ENCODE measurements at regions not wholly inside any gene's neighbourhood (a gene's known extent, or its start where the extent isn't known, plus 50 kb on each side); places are given as distances from the start of the nearest gene placed in this dataset.

DNA sequence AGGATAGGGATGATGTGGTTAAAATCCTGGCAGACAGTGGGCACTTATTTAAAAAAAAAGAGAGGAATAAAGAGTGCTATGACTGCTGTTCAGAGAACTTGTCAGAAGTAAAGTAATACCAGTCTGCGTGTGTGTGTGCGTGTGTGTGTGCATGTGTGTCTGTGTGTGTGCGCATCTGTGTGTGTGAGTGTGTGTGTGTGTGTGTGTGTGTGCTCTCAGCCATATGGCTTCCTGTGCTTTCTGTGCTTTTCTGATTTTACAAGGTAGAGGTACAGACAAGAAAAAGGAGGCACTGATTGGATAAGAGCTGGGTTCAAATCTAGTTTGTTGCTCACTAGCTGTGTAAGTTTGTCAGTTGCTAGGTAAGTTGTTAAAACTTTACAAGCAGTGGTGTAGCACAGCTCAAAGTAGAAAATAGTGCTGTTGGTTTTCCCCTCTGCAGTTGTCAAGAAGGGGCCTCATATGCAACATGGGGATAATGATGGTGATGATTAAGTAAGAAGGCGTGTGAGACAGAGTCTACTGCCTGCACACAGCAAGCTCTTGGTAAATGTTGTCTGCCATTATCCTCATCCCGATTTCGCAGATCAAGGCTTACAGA is 155.3 kb upstream of the ZNF217 start:
- TF ChIP-seq CTCF (IDR thresholded peaks at IDR 0.05; ENCODE audit: insufficient read depth, missing control alignments): no peak
- DNase-seq (ENCODE audit: insufficient read length, low spot score) (no peak), FAIRE-seq (no peak)

DNA sequence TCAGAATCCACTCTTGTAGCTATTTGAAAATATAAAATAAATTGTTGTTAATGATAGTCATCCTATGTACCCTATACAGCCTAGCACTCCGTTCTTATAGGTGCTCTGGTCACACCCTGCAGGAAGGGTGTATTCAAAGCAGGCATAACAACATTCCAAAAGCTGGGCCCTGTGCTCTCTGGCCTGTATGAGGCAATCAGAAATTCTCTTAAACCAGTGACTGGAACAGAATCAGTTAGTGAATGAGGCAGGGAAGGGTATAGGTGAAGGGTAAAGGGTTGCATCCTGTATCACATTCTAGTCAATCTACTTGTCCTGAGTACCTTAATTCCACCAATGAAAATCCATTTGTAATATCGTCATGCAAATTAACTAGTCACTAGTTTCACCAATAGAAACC is 154.5 kb upstream of the ZNF217 start:
- no peak for TF ChIP-seq CTCF (IDR thresholded peaks at IDR 0.05; ENCODE audit: insufficient read depth, missing control alignments)
- FAIRE-seq (no peak), DNase-seq (ENCODE audit: insufficient read length, low spot score) (no peak)

DNA sequence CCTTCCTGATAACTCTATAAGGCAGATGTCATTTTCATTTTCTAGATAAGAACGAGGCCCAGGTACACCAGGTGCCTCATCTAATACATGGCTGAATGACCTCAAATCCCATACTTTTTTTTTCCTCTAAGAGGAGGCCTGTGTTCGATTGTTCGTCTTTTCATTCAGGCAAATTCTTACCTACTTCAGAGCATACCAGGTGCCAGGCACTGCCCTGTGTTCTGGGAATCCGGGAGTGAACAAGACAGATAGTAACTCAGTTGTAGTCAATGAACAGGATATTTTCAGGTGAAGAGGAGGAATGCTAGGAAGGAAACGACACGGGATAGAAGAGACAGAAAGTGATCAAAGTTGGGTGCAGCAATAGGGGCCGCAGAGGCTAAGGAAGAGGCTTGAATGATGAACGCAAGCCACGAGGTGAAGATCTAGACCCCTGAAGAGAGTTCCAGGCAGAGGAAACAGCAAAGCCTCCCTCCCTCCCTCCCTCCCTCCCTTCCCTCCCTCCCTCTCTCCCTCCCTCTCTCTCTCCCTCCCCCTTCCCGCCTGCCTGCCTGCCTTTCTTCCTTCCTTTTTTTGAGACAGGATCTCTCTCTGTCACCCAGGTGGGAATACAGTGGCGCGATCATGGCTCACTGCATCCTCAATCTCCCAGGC is 150.1 kb upstream of the ZNF217 start:
- no peak for TF ChIP-seq CTCF (IDR thresholded peaks at IDR 0.05; ENCODE audit: insufficient read depth, missing control alignments)
- FAIRE-seq (no peak), DNase-seq (ENCODE audit: insufficient read length, low spot score) (no peak)

GRCh38 chr20:53742685-53743081 is 149.0 kb upstream of the ZNF217 start:
- no peak for TF ChIP-seq CTCF (IDR thresholded peaks at IDR 0.05; ENCODE audit: insufficient read depth, missing control alignments)
- no peak for DNase-seq (ENCODE audit: insufficient read length, low spot score)
- FAIRE-seq: no peak

DNA sequence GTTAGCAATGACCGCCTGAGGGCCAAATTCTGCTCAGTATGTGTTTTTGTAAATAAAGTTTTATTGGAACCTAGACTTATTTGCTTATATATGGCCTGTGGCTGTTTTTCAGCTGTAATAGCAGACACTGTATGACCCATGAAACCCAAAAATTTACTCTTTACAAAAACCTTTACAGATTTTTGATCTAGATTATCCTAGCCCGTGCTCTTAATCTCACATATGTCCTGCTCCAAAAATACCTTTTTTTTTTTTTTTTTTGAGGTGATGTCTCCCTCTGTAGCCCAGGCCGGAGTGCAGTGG is 148.0 kb upstream of the ZNF217 start:
- no peak for FAIRE-seq
- no peak for DNase-seq (ENCODE audit: insufficient read length, low spot score)

GRCh38 chr20:53739799-53740785 is 146.5 kb upstream of the ZNF217 start:
- TF ChIP-seq CTCF (IDR thresholded peaks at IDR 0.05; ENCODE audit: insufficient read depth, missing control alignments): no peak
- no peak for DNase-seq (ENCODE audit: insufficient read length, low spot score)
- no peak for FAIRE-seq

More for the DNA sequence above, 148.0 kb upstream of the ZNF217 start:
- TF ChIP-seq CTCF (IDR thresholded peaks at IDR 0.05; ENCODE audit: insufficient read depth, missing control alignments): no peak

All from D721Med (cell line).